GM18861 (cell line): ENCODE measurements at regions not wholly inside any gene's neighbourhood (a gene's known extent, or its start where the extent isn't known, plus 50 kb on each side); places are given as distances from the start of the nearest gene placed in this dataset.

Experiments used
- ATAC-seq: cut with Tn5 transposase; IDR thresholded peaks from one replicate; pipeline ENCODE4 v1.9.1; 2021; ENCODE audit not compliant: unreplicated experiment

- ATAC-seq = no peak
Observed at GRCh38 chr6:98581705-98582104, 252.7 kb upstream of the POU3F2 start.

DNA sequence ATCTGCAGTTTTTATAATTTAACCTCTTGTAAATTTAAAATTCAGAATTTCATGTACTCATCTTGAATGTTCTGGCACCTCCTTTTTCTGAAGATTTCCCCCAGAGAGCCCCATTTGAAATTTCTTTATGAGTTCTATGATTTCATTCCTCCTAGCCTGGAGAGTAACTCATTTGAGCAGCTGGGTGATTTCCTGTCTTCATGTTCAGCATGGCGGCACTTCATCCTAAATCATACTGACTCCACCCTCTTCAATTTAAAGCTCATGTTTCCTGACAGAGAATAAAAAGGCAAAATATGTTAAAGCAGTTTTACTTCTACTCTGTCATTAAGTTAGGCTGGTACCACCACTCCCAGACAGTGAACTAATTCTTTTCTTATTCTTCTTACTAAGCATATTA lies 250.9 kb upstream of the POU3F2 start:
- no peak for ATAC-seq

DNA sequence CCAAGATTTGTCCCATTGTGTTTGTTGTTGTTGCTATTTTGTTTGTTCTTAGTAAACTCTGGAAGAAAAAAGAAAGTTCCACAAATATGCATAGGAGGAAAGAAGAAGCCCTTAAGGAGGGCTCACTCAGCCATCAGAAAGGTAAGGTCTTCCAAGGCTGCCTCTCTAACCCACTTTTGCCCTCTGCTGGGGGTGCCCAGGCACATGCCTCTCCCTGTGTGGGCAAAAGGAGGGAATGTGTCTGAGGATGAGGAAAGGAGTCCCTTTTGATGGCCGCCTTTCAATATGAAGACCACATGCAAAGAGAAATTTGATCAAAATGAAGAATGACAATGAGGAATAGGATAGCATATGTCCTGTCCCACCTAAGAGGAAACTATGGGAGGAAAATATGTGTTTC lies 248.2 kb upstream of the POU3F2 start:
- no peak for ATAC-seq

DNA sequence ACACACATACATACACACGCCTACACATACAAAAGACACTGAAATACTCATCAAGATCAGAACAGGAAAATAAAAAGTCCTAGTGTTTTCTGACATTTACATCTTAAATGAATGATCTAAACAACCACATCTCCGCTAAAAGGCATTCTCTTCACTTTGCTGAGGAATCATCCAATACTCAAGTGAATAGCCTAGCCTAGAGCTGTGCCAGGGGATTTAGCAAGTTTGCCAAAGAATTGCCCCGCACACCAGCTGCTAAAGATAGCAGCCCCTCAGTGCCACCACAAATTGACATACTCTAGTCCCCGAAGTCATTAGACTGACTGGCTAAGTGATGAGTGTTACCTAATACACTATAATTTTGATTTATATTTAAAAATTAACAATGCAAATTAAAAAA lies 246.8 kb upstream of the POU3F2 start:
- ATAC-seq = no peak

DNA sequence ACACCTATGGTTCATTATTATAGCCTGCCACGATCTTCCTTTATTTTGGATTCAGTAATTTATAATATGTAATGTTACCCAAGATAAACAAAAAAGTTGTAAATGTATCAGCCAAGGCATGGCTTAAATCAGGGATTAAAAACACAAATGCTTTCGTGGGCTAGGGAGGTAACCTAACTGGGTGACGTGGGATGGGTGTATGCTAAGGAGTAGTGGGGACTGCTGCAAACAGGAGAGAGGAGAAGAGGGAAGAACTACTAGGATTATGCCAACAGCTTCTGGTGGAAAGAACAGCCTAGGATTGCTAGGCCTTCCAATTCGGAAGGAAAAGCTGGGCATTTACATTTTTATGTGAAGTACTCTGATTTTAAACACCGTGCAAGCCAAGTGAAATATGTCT lies 244.8 kb upstream of the POU3F2 start:
- no peak for ATAC-seq

GRCh38 chr6:98590136-98590681 lies 244.2 kb upstream of the POU3F2 start:
- ATAC-seq = no peak

DNA sequence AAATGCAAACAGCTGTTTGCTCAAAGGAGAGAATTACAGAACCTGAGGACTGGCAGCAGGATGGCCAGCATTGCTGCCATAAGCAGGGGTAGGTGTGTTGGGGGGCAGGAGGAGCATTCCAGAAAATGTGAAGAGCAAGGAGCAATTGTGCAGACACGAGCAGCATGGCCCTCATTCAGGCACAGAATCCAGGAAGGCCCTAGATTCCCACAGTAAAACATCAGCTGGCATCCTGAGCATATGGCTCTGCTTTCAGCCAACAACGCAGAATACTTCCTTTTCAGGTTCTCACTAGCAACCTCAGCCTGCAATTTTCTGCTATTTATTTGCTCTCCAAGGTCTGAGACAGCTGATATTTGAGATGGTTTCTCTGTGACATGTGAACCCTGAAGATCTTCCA lies 243.4 kb upstream of the POU3F2 start:
- ATAC-seq = no peak

GRCh38 chr6:98593676-98594075 lies 240.7 kb upstream of the POU3F2 start:
- ATAC-seq = no peak

- ATAC-seq = no peak
Observed at GRCh38 chr6:98601716-98602115, 232.7 kb upstream of the POU3F2 start.

- no peak for ATAC-seq
Observed at GRCh38 chr6:98605705-98606104, 228.7 kb upstream of the POU3F2 start.

- no peak for ATAC-seq
Observed at GRCh38 chr6:98627129-98627775, 207.1 kb upstream of the POU3F2 start.

DNA sequence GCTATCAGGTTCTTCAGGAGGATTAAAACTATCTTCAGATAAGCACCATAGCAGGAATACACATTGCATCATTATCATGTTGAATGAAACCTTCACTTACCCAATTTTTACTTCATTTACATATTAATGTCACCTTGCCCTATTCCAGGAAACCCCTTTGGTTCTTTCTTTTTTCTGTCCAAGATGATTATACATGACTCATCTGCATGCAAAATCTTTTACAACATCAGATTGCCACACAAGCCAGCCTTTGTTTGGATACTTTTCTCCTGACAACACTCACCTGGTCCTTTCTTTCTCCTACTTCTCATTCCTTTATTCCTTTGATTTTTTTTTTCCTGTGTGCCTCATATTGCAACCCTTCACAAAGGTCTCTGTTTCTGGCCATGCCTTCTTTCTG lies 200.5 kb upstream of the POU3F2 start:
- ATAC-seq = no peak

DNA sequence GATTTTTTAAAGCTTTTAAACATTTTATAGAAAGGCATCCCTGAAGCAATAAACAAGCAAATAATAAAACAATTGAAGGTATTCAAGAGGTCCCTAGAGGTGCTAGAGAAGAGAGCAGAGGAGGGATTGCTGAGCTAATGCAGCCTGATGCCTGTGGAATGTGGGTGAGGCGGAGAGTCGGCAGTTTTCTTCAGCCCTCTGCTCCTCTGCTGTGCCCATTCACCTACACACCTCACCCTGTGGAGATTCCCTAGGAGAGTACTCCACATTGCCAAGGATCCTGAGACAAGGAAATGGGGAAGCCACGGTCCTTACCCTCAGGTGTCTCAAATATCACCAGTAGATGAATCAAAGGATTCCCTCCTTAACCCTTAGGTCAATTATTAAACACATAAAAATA lies 199.8 kb upstream of the POU3F2 start:
- no peak for ATAC-seq

DNA sequence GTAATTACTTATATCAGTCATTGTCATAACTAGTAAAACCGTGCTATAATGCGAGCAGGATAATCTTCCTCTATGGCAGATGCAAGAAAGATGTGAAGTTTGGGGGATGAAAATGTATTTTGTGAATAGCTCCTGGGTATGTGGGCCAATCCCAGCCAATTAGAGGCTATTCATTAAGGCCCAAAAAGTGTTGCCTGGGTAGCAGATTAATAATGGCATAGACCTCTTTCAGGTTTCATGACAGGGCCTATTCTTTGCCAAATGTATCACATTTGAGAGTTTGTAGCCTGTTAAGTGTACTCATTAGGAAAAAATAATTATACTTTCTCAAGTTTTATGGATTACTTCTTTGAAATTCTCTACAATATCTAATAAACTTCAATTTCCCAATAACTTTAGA lies 199.2 kb upstream of the POU3F2 start:
- ATAC-seq = no peak

DNA sequence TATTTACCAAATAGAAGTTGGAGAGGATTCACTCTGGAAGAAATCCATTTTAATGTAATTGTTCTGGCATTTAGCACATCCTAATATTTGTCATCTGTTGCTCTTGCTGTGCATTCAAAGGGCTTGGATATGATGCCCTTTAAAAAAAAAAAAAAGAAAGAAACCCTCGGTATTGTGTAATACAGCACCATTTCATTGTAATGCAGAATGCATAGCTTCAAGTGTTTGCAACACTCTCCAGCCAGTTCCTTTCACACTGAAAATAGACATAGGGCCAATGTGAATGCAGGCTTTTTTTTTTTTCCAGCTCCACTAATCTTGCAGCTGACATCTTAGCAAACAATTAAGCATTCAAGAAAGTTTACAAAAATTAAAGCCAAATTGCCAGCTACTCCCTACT lies 197.4 kb upstream of the POU3F2 start:
- ATAC-seq = no peak

DNA sequence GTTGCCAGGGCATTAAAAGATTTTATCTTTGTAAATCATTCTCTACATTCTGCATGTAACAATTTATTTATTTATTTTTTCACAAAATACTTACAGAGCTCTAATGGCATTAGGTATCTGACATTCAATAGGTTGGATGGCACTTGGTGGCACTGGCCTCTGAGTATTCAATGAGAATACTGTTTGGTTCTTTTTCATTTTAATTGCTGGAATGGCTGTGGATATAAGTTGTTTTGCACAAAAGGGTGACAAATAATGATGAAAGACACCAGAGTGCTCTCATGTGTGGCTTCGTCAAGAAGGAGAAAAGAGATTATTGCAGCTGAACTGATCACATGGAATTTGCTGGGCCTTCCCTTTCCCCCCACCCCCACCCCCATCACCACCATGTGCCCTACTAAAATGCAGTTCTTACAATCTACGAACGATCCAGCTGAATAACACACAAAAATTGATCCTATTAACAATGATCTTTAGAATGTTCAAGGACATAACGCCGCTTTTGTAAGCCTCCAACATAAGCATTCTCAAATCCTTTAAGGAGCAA lies 195.2 kb upstream of the POU3F2 start:
- ATAC-seq = no peak

GRCh38 chr6:98640366-98640765 lies 194.0 kb upstream of the POU3F2 start:
- no peak for ATAC-seq

- ATAC-seq = no peak
Observed at GRCh38 chr6:98641949-98642719, 192.2 kb upstream of the POU3F2 start.

GRCh38 chr6:98644063-98644462 lies 190.3 kb upstream of the POU3F2 start:
- ATAC-seq = no peak

GRCh38 chr6:98648211-98648914 lies 186.0 kb upstream of the POU3F2 start:
- no peak for ATAC-seq

DNA sequence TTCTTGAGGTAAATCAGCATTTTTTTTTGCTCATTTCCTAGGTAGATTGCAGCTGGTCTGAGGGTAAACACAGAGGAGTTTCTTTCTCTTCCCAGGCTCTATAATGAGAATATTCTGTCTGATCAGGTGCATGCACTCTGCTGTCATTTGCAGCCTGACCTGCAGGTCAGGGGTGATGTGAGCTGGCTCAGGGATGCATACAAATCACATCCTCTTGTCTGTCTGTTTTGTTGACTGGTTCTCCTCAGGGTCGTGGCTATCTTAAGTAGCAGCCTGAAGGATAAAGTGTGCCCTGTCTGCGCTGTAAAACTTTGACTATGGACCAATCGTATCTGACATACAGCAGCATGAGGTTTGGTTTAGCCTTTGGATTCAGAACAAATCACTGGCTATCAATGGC lies 183.4 kb upstream of the POU3F2 start:
- no peak for ATAC-seq

- no peak for ATAC-seq
Observed at GRCh38 chr6:98653179-98653578, 181.2 kb upstream of the POU3F2 start.
